ENCODE measurements at regions not wholly inside any gene's neighbourhood (a gene's known extent, or its start where the extent isn't known, plus 50 kb on each side); places are given as distances from the start of the nearest gene placed in this dataset.
"Not testable (repeated sequence)": the region's sequence is repeated elsewhere in the genome, so short reads cannot be mapped to it uniquely, and the experiment has no call there.

DNA sequence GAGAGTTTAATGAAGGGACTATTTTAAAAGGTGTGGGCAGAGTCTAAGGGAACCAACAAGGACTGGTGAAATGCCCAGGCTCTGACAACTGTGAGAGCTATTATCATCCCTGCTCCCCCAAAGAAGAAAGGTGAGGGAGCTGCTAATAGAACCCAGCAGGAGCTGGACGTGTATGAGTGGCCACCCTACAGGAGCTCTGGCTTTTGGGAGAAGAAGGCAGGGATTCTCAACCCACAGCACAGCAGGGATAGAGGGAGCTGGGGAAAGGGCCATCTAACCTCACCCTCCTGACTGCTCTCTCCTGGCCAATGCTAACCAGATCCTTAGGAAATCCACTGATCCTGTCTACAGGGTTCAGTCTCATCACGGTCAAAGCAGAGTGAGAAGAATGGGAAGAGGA lies 57.1 kb downstream of the GRIN2B start:
- DNase-seq (ENCODE audit: low read depth in 3 of 3), result no peak

GRCh38 chr12:13918897-13919296 lies 62.5 kb downstream of the GRIN2B start:
- no peak for DNase-seq (ENCODE audit: low read depth in 3 of 3)

GRCh38 chr12:13915096-13915495 lies 66.3 kb downstream of the GRIN2B start:
- DNase-seq (ENCODE audit: low read depth in 3 of 3), result no peak

- no peak for DNase-seq (ENCODE audit: low read depth in 3 of 3)
Observed at GRCh38 chr12:13913371-13913770, 68.0 kb downstream of the GRIN2B start.

DNA sequence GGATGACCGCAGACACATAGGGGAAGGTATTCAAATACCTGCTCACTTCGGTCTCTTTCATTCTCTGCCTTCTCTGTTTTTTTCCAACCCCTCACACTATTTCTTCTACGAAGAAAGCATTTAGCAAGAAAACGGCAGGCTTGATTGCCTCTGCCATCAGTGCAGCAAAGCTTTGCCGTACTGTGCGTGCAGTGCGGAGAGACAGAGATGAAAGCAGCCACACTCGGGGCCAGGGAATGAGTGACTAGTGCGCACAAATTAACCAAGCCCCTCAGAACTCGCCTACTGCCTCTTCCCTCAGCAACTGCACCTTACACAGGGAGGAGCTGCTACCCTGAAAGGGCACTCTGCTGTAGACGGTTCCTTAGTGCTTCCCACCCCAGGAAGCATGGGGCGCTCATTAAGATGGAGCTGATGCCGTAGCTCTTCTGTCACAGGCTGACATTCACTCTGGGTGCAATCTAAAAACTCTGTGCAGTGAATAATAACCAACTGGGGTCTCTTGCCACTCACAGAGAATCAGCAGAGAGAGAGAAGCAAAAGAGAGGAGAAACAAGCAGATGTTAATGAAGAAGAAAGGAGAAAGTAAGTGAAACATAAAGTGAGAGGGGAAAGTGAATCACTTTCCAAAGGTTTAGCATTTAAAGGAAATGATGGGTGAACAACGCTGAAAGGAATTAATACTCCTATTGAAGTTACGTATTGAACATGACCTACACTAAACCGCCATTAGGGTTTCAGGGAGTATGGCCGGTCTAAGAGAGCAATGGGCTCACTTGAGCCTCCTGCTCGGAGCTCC lies 69.4 kb downstream of the GRIN2B start:
- DNase-seq (ENCODE audit: low read depth in 3 of 3), result no peak

GRCh38 chr12:13905794-13906193 lies 75.6 kb downstream of the GRIN2B start:
- no peak for DNase-seq (ENCODE audit: low read depth in 3 of 3)

DNA sequence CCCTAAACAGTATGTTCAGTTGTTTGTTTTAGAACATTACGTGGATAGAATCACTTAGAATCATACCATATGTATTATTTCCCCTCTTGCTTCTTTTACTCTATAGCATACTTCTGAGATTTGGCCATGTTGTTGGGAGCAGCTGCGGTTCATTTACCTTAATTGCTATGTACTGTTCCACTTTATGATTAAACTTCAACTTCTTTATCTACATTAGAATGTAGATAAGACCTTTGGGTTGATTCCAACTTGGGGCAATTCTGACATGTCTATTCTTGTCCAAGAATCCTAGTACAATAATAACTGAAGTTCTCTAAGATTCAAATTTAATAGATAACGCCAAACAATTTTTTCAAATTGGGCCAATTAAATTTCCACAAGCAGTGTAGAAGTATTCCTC lies 80.7 kb downstream of the GRIN2B start:
- no peak for DNase-seq (ENCODE audit: low read depth in 3 of 3)

DNA sequence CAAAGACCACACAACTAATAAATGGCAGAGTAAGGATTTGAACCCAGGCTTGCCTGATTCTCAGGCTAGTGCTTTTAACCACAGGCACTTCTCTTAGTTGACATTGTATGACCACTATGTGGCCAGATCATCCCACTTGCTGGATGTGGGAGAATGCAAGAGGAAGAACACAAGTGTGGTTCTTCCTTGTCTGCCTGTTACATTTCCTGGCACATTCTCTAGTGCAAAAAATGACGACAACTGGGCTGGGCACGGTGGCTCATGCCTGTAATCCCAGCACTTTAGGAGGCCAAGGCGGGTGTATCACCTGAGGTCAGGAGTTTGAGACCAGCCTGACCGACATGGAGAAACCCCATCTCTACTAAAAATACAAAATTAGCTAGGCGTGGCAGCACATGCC lies 83.0 kb downstream of the GRIN2B start:
- not testable (repeated sequence) for DNase-seq (ENCODE audit: low read depth in 3 of 3)

DNA sequence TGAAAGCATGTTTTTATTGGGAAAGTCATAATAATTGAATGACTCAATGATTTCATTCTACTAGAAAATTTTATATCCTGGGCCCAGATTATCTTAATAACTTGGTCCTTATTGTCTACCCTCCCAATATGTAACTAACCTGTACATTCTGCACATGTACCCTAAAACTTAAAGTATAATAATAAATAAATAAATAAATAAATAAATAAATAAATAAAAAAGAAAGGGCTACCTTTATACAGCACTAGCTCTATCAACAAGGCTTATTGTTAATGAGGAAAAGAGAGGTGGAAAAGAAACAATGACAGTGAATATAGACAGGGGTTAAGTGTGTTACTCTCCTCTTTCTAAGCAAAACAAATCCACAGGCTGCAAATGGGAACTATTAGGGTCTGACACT lies 83.6 kb downstream of the GRIN2B start:
- no peak for DNase-seq (ENCODE audit: low read depth in 3 of 3)

DNA sequence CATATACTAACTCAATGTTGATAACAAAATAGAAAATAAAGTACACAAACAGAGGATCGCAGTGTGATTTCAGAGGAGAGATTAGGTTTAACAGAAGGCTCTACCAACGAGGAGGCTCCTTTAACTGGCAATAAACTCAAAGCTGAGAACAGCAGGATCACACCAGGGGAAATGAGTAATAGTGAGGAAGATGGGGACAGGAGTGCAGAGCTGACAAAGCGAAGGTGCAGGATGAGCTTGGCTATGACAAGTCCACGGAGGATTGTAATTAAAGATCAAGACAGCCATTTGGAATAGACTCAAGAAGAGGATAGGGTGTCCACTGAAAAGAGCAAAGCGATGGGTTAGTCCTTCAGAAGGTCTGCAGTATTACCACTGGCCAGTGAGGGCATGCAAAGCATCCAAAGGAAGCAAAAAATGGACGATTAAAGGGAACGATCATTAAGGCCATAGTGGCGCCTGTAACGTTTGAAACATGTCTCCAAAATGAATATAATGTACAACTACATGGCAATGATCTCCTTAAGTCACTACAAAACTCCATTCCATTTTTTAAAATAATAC lies 85.3 kb downstream of the GRIN2B start:
- DNase-seq (ENCODE audit: low read depth in 3 of 3), result no peak

GRCh38 chr12:13891902-13892301 lies 89.5 kb downstream of the GRIN2B start:
- DNase-seq (ENCODE audit: low read depth in 3 of 3), result no peak

GRCh38 chr12:13890943-13891342 lies 90.5 kb downstream of the GRIN2B start:
- DNase-seq (ENCODE audit: low read depth in 3 of 3), result no peak

GRCh38 chr12:13887779-13888388 lies 93.5 kb downstream of the GRIN2B start:
- DNase-seq (ENCODE audit: low read depth in 3 of 3), result no peak

DNA sequence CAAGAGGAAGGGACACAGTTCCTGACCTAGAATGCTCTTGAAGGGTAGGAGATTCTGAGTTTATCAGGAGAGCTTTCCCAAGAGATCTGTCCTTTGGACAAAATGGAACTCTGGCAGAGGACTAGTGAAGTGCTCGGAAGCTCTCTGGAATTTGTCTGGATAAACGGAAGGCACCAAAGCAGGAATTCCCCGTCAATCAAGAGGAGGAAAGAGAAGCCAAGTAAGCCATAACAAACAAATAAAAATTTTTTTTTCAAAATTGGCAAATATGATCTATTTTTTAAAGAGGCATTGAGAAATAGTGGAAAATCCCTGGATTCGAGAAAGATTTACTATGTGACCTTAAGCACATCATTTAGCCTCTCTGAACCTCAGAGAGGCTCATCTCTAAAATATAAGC lies 99.2 kb downstream of the GRIN2B start:
- no peak for DNase-seq (ENCODE audit: low read depth in 3 of 3)

DNA sequence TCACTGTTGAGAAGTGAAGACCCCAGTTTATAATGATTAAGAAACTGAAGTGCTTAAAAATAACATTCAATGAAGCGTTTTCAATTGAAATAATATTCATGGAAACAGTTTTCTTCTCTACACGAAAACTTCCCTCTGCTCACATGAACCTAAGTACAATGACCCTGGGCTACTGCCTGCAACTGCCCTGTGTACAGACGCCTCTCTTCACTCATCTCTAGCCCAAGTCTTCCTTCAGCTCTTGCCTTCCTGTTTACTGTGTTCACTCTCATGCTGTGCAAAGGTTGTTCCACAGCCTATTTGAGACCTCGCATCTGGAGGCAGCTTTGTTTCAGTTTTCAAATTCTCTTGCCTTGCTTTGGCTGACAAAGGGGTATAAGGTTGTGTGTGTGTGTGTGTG lies 100.8 kb downstream of the GRIN2B start:
- DNase-seq (ENCODE audit: low read depth in 3 of 3), result no peak

DNA sequence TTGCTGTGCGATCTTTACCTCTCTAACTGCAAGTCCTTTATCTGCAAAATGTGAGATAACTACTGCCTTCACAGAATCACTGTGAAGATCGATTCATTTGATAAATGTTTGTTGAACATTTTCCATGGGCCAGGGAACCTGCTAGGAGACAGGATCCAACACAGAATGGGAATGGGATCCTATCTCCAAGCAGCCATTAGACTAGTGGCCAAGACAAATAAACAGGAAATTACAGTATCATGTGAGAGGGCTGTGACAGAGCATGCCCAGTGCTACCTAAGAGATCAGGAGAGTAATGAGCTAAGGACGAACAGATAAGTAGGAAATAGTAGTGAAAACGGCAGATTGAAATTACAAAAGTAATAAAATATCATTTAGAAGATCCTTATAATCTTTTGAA lies 105.7 kb downstream of the GRIN2B start:
- no peak for DNase-seq (ENCODE audit: low read depth in 3 of 3)

GRCh38 chr12:13870255-13870654 lies 111.1 kb downstream of the GRIN2B start:
- no peak for DNase-seq (ENCODE audit: low read depth in 3 of 3)

- DNase-seq (ENCODE audit: low read depth in 3 of 3), result peak; percentile 3 to 22 (median 11)
Observed at GRCh38 chr12:13864081-13864673, 117.2 kb downstream of the GRIN2B start.

- DNase-seq (ENCODE audit: low read depth in 3 of 3), result no peak
Observed at GRCh38 chr12:13857750-13858149, 123.7 kb downstream of the GRIN2B start.

- no peak for DNase-seq (ENCODE audit: low read depth in 3 of 3)
Observed at GRCh38 chr12:13853471-13853870, 127.9 kb downstream of the GRIN2B start.

DNA sequence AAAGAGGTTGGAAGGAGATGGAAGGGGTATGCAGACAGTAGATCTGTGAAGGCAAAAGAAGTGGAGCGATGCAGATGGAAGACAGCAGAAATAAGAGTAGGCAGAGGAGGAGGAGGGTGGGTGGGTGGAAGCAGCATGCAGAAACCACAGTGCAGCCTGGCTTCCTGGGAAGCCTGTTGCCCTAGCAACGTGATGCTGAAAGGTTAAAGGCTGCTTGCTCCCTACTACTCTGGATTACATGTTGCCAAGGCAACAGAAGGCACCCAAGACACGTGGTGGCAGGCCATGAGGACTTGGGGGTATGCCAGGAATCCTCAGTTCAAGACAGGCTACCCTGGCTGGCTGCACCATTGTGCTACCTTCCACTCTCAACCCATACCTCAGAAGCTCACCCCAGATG lies 129.6 kb downstream of the GRIN2B start:
- no peak for DNase-seq (ENCODE audit: low read depth in 3 of 3)

- DNase-seq (ENCODE audit: low read depth in 3 of 3), result no peak
Observed at GRCh38 chr12:13849456-13849855, 131.9 kb downstream of the GRIN2B start.

DNA sequence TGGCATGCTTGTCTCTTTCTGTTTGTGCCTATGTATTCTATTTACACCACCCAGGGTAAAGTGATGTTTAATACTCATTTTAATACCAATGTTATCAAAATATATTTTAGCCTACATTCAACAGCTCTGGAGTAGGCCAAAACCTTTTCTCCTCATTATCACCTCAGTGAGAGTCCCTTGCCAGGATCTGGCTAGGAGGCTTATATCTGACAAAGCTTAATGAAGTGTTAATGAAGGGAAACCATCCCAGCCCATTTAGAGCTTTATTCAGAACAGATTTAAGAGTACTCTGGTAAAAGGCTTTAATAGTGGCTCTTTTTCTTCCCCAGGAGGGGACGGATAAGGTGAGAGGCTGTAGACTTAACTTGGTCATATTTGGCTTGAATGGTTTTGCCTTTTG lies 137.6 kb downstream of the GRIN2B start:
- no peak for DNase-seq (ENCODE audit: low read depth in 3 of 3)

All from stimulated activated CD4-positive, alpha-beta T cell treated with anti-CD3 and anti-CD28 coated beads, TNF-alpha, amount 100 ng/mL, for 4 hours (primary cell).